Keratinocyte (primary cell): ENCODE measurements at regions not wholly inside any gene's neighbourhood (a gene's known extent, or its start where the extent isn't known, plus 50 kb on each side); places are given as distances from the start of the nearest gene placed in this dataset.

Experiments used
- DNase-seq: peaks from one replicate; pipeline ENCODE4 v3.0.0-alpha.2; 2011; ENCODE audit warnings: low read depth, missing footprints, low spot score
- FAIRE-seq: peaks from 2 replicates; lab custom pipeline; 2011; peaks lifted over from hg19 to GRCh38; lab: Jason Lieb, UNC
- H2AFZ ChIP-seq: 2 replicates; pipeline ENCODE4 v1.6.0; 2012; ENCODE audit warnings: low read length, control low read depth, inconsistent platforms; ENCODE audit not compliant: control insufficient read depth
- H3K27ac ChIP-seq: 2 replicates; pipeline ENCODE4 v1.5.1; 2011; ENCODE audit warnings: low read length; ENCODE audit not compliant: control insufficient read depth, insufficient read depth
- H3K27me3 ChIP-seq: 3 replicates; pipeline ENCODE4 v1.6.0; 2011; ENCODE audit warnings: low read length; ENCODE audit not compliant: control insufficient read depth, insufficient read depth; ENCODE audit errors: extremely low read depth
- H3K36me3 ChIP-seq, 2 experiments: 2 replicates in 1 of 2; 3 replicates in 1 of 2; pipeline ENCODE4 v1.5.1; 2011; ENCODE audit warnings: low read length in 2 of 2, mild to moderate bottlenecking in 1 of 2; ENCODE audit not compliant: control insufficient read depth in 2 of 2, insufficient read depth in 2 of 2; ENCODE audit errors: extremely low read depth in 1 of 2
- H3K4me1 ChIP-seq: 3 replicates; pipeline ENCODE4 v1.5.1; 2011; ENCODE audit warnings: low read length; ENCODE audit not compliant: control insufficient read depth, insufficient read depth; ENCODE audit errors: extremely low read depth
- H3K4me2 ChIP-seq: 3 replicates; pipeline ENCODE4 v1.6.0; 2011; ENCODE audit warnings: low read depth, low read length; ENCODE audit not compliant: control insufficient read depth, insufficient read depth; ENCODE audit errors: extremely low read depth
- H3K4me3 ChIP-seq, 3 experiments: fragments of 200-600 bp in 1 of 3; sonication (generic) in 1 of 3; 2 replicates in 2 of 3; 3 replicates in 1 of 3; pipeline ENCODE4 v1.5.1; 2011 to 2016; ENCODE audit warnings: low read length in 3 of 3, mild to moderate bottlenecking in 3 of 3, control low read depth in 2 of 3, inconsistent platforms in 1 of 3, low read depth in 1 of 3, mixed read lengths in 1 of 3, mixed run types in 1 of 3, moderate library complexity in 1 of 3; ENCODE audit not compliant: control insufficient read depth in 2 of 3, insufficient read depth in 2 of 3; ENCODE audit errors: extremely low read depth in 1 of 3
- H3K79me2 ChIP-seq: 2 replicates; pipeline ENCODE4 v1.6.0; 2012; ENCODE audit warnings: low read length; ENCODE audit not compliant: control insufficient read depth, insufficient read depth
- H3K9ac ChIP-seq: 3 replicates; pipeline ENCODE4 v1.6.0; 2011; ENCODE audit warnings: low read length; ENCODE audit not compliant: control insufficient read depth, insufficient read depth; ENCODE audit errors: extremely low read depth
- H3K9me1 ChIP-seq: 3 replicates; pipeline ENCODE4 v1.6.0; 2011; ENCODE audit warnings: low read length; ENCODE audit not compliant: control insufficient read depth, insufficient read depth; ENCODE audit errors: extremely low read depth
- H3K9me3 ChIP-seq: 2 replicates; pipeline ENCODE4 v1.5.1; 2012; ENCODE audit warnings: low read depth, low read length; ENCODE audit not compliant: control insufficient read depth
- H4K20me1 ChIP-seq: 3 replicates; pipeline ENCODE4 v1.6.0; 2011; ENCODE audit warnings: low read length; ENCODE audit not compliant: control insufficient read depth, insufficient read depth; ENCODE audit errors: extremely low read depth
- EZH2 ChIP-seq: IDR thresholded peaks from one replicate; pipeline ENCODE4 v1.6.1; 2012; ENCODE audit warnings: inconsistent platforms, mild to moderate bottlenecking, low read length, moderate library complexity
- dilution Hi-C: fragments of 300-500 bp; cut with MboI; formaldehyde crosslinking; loops from one replicate; pipeline ENCODE4 v1.7.0; 2020; ENCODE audit warnings: low sequenced_read_pairs; ENCODE audit not compliant: extremely low pct_ligation_motif_present
- TF ChIP-seq, protein P1 (sequence below), 3 experiments: IDR thresholded peaks in 1 of 3; conservative IDR thresholded peaks in 1 of 3; optimal IDR thresholded peaks in 1 of 3; 2 replicates in 2 of 3; 3 replicates in 1 of 3; pipeline versions ENCODE3 to v1.5.1; 2011; ENCODE audit warnings: low read length in 3 of 3, mild to moderate bottlenecking in 3 of 3, moderate library complexity in 2 of 3, control low read depth in 1 of 3, inconsistent platforms in 1 of 3; ENCODE audit not compliant: insufficient read depth in 2 of 3; ENCODE audit errors: extremely low read depth in 1 of 3

DNA sequence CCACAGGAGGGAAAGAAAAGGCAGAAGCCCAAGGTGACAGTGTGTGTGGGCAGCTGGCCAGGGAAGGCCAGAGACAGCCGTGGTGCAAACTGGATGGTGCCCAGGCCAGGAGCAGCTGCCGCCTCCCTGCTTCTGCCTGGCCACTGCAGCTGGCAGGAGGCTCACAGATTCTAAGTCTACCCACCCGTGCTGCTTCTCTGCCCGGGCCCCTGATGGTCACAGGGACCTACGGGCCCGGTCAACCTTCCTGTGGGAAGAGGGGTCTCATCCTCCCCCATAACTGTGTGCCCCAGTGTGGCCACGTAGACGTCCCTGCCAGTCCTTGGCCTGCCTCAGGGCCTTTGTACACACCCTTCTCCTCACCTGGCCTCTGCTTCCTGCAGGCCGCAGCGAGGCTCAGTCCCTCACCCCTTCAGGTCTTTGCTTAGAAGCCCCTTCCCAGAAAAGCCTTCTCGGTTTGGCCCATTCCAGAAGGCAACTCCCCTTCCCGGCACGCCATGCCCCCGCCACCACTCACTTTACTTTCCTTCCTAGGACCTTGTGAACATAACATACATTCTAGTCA is 192.6 kb upstream of the AJAP1 start:
- dilution Hi-C loops, result no loop called here

DNA sequence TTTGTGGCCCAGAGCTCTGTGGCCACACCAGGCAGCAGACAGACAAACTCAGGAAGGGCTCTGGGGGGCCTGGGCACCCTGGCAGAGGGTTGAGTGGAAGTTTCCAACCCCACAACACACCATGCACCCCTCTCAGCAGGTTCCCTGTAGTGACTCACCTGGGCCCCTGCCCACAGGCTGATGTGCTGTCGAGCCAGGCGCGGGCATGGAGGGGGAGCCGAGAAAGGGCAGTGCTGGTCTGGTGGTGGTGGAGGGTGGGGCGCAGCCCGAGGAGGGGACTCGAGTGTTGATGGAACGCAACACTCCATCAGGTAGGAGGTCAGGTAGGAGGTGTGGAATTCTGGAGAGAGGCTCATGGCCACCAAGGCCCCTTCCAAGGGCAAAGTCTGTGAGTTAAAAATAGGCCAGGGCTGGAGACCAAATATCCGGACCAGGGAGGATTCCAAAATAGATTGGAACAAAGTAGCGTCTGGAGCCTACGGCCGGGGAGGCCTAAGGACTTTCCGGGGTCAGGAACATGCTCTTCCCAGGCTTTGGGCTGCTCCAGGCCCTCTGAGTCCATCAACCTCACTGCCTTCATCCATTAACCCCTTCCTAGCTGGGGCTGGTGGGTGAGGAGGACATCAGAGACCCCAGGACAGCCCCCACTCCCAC is 191.5 kb upstream of the AJAP1 start:
- H4K20me1 ChIP-seq, result no peaks in the 10 kb centered on the region
- no peaks in the 10 kb centered on the region for H3K36me3 ChIP-seq
- H3K9me1 ChIP-seq, result no peaks in the 10 kb centered on the region
- no peak overlapping the region for H2AFZ ChIP-seq
- dilution Hi-C loops, result no loop called here
- no peaks in the 10 kb centered on the region for H3K4me1 ChIP-seq
- TF ChIP-seq, protein P1, sequence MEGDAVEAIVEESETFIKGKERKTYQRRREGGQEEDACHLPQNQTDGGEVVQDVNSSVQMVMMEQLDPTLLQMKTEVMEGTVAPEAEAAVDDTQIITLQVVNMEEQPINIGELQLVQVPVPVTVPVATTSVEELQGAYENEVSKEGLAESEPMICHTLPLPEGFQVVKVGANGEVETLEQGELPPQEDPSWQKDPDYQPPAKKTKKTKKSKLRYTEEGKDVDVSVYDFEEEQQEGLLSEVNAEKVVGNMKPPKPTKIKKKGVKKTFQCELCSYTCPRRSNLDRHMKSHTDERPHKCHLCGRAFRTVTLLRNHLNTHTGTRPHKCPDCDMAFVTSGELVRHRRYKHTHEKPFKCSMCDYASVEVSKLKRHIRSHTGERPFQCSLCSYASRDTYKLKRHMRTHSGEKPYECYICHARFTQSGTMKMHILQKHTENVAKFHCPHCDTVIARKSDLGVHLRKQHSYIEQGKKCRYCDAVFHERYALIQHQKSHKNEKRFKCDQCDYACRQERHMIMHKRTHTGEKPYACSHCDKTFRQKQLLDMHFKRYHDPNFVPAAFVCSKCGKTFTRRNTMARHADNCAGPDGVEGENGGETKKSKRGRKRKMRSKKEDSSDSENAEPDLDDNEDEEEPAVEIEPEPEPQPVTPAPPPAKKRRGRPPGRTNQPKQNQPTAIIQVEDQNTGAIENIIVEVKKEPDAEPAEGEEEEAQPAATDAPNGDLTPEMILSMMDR (optimal IDR thresholded peaks at IDR 0.05 in 1 of 3, IDR thresholded peaks at IDR 0.05 in 1 of 3, conservative IDR thresholded peaks at IDR 0.05 in 1 of 3; ENCODE audit: extremely low read depth in 1 of 3, insufficient read depth in 2 of 3, low read length in 3 of 3), result no peak
- TF ChIP-seq EZH2, result no peak
- H3K9ac ChIP-seq, result no peak overlapping the region
- H3K27me3 ChIP-seq, result no peaks in the 10 kb centered on the region
- FAIRE-seq, result no peak
- peaks cover 9% of the 10 kb centered on the region for H3K9me3 ChIP-seq
- no peak overlapping the region for H3K27ac ChIP-seq
- H3K79me2 ChIP-seq, result no peaks in the 10 kb centered on the region
- H3K4me2 ChIP-seq, result no peak overlapping the region
- DNase-seq, result no peak
- H3K4me3 ChIP-seq, result no peak overlapping the region

More for the DNA sequence above, 192.6 kb upstream of the AJAP1 start:
- no peaks in the 10 kb centered on the region for H3K9me1 ChIP-seq
- no peaks in the 10 kb centered on the region for H3K27me3 ChIP-seq
- no peaks in the 10 kb centered on the region for H4K20me1 ChIP-seq
- H3K4me2 ChIP-seq, result no peak overlapping the region
- H3K27ac ChIP-seq, result no peak overlapping the region
- no peak overlapping the region for H3K9ac ChIP-seq
- no peaks in the 10 kb centered on the region for H3K4me1 ChIP-seq
- peaks cover 8% of the 10 kb centered on the region for H3K9me3 ChIP-seq
- H3K36me3 ChIP-seq, result no peaks in the 10 kb centered on the region
- H3K79me2 ChIP-seq, result no peaks in the 10 kb centered on the region
- TF ChIP-seq, protein P1 (optimal IDR thresholded peaks at IDR 0.05 in 1 of 3, IDR thresholded peaks at IDR 0.05 in 1 of 3, conservative IDR thresholded peaks at IDR 0.05 in 1 of 3; ENCODE audit: extremely low read depth in 1 of 3, insufficient read depth in 2 of 3, low read length in 3 of 3), result no peak
- no peak for TF ChIP-seq EZH2
- no peak overlapping the region for H2AFZ ChIP-seq
- DNase-seq, result no peak
- no peak overlapping the region for H3K4me3 ChIP-seq
- FAIRE-seq, result no peak
